ENCODE measurements at regions not wholly inside any gene's neighbourhood (a gene's known extent, or its start where the extent isn't known, plus 50 kb on each side); places are given as distances from the start of the nearest gene placed in this dataset.
"Not testable (repeated sequence)": the region's sequence is repeated elsewhere in the genome, so short reads cannot be mapped to it uniquely, and the experiment has no call there.

DNA sequence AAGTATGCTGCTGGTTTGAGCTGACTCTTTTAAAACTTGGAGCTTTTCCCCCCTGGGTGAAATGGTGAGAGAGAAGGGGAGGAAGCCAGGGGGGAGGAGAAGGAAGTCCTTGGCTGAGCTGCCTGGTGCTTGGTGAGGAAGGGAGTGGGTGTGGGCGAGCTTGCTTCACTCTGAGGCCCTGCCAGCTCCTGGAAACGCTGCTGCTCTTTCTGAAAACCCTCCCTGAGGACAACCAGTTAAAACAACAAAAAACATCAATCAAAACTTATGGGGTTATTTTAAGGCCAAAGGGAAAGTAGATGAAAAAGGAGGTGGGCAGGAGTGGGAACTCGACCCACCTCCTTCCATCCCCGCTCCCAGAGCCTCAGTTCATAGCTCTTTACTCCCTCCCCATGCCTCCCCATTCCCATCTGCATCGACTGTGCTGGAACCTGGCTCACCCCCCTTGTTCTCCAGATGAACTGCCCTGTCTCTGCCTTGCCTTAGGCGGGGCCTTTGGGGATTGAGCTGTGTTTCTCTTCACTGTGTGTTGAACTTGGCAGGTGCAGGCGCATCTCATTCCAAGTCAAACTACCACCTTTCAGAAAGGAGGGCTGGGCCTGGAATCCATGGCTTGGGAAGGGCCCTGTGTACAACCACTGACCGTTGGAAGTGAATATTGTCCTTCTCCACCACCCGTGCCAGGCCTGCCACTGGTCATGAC, 166.1 kb downstream of the ZNF621 start:
- H3K27me3 ChIP-seq: no peaks in the 10 kb centered on the region
- H3K36me3 ChIP-seq: no peaks in the 10 kb centered on the region
- H3K27ac ChIP-seq: peak overlapping the region in 11 of 12 donors; percentile 24 to 79 (median 54)
- H3K4me1 ChIP-seq: peaks cover 0 to 57% (median 36%) of the 10 kb centered on the region in 12 donors
- intact Hi-C loops (cut with DNase I): loop anchor here in 1 of 10 donors (5.0 kb wide), 1 partner anchor 186 kb away; no protein-coding TSS in a partner anchor
- DNase-seq (peak; percentile 68 to 88 (median 77)), ATAC-seq (peak; percentile 79 to 93 (median 89))
- H3K4me3 ChIP-seq: no peak overlapping the region
- no peak for TF ChIP-seq POLR2A (IDR thresholded peaks at IDR 0.05)
- TF ChIP-seq, protein P1, sequence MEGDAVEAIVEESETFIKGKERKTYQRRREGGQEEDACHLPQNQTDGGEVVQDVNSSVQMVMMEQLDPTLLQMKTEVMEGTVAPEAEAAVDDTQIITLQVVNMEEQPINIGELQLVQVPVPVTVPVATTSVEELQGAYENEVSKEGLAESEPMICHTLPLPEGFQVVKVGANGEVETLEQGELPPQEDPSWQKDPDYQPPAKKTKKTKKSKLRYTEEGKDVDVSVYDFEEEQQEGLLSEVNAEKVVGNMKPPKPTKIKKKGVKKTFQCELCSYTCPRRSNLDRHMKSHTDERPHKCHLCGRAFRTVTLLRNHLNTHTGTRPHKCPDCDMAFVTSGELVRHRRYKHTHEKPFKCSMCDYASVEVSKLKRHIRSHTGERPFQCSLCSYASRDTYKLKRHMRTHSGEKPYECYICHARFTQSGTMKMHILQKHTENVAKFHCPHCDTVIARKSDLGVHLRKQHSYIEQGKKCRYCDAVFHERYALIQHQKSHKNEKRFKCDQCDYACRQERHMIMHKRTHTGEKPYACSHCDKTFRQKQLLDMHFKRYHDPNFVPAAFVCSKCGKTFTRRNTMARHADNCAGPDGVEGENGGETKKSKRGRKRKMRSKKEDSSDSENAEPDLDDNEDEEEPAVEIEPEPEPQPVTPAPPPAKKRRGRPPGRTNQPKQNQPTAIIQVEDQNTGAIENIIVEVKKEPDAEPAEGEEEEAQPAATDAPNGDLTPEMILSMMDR (IDR thresholded peaks at IDR 0.05): no peak
- 46 to 67% (median 52%) methylated on average over 9 of the region's 9 CpGs for WGBS, 4 donors
- H3K9me3 ChIP-seq: no peaks in the 10 kb centered on the region

DNA sequence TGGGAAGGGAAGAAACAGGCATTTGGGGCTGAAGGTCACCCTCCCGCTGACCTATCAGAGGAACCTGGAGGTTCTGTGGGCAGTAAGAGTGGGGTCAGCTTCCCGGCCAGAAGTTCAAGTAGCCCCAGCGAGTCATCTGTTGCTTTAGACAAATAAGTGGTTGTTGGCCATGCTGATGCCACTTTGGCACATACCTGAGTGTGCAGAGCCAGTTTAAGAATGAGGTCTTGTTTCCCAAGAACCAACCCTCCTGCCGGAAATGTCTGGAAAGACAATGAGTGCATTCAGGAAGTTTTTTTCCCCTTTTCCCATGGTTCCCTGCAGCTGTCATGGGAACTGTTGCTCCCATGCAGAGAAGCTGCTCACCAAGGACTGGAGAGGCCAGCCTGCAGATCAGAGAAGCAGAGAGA, 166.7 kb downstream of the ZNF621 start:
- WGBS, 4 donors: 66 to 80% (median 77%) methylated on average over 4 of the region's 4 CpGs
- ATAC-seq (peak in 3 of 4 donors; percentile 15 to 49 (median 18)), DNase-seq (peak in 1 of 5 donors; percentile 28)
- TF ChIP-seq, protein P1 (IDR thresholded peaks at IDR 0.05): no peak
- no peaks in the 10 kb centered on the region for H3K36me3 ChIP-seq
- peak overlapping the region in 11 of 12 donors; percentile 24 to 79 (median 54) for H3K27ac ChIP-seq
- no peaks in the 10 kb centered on the region for H3K27me3 ChIP-seq
- peaks cover 0 to 61% (median 39%) of the 10 kb centered on the region in 12 donors for H3K4me1 ChIP-seq
- H3K4me3 ChIP-seq: no peak overlapping the region
- no peaks in the 10 kb centered on the region for H3K9me3 ChIP-seq
- intact Hi-C loops (cut with DNase I): loop anchor here in 1 of 10 donors (5.0 kb wide), 1 partner anchor 186 kb away; no protein-coding TSS in a partner anchor

DNA sequence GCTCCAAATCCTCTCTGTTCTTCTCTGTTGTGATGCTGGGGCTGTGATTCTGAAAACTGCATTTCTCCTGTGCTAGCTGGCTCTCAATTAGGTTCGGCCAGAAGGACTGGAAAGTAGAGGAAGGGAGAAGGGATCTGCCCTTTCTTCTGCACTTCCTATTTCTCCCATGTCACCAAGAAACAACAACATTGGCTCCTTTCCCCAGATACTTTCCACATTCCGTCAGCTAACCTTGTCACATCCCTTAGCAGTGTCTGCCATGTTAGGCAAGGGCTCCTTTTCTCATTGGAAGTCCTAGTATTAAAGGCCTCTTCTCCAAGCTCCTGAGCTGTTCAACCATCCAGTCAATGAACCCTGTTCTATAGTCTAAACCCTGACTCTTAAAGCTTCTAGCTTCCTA, 171.1 kb downstream of the ZNF621 start:
- Histone ChIP-seq H3K36me3 (no peaks in the 10 kb centered on the region), H3K4me1 (peaks cover 0 to 52% (median 34%) of the 10 kb centered on the region in 12 donors), H3K27me3 (no peaks in the 10 kb centered on the region), H3K9me3 (no peaks in the 10 kb centered on the region), H3K4me3 (no peak overlapping the region), H3K27ac (peak overlapping the region in 2 of 12 donors; percentile 3 to 18)
- WGBS, 4 donors: 22 to 59% (median 31%) methylated on average over 2 of the region's 2 CpGs
- TF ChIP-seq, protein P1 (IDR thresholded peaks at IDR 0.05): no peak
- TF ChIP-seq POLR2A (IDR thresholded peaks at IDR 0.05): no peak
- ATAC-seq: peak in 2 of 4 donors; percentile 37 to 65
- intact Hi-C loops (cut with DNase I): no loop called here
- DNase-seq: no peak

DNA sequence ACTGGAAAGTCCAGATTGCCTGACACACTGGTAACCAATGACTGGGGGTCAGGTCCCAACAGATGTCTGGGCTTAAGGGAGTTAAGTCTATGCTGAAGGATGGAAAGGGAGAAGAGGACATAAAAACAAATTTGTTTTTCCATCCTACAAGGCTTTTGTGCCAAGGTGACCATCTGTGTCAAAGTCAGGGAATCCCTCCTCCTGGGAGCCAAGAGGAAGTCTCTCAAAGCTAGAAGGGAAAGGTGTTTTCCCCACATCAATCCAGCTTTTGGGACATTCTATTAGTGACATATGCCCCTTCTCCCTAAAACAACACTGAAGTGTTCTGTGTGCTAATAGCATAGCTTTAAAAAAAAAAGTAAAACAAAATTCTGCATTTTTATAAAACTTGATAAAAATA, 173.9 kb downstream of the ZNF621 start:
- H3K36me3 ChIP-seq; intact Hi-C loops (cut with DNase I); H3K4me3 ChIP-seq; DNase-seq; ATAC-seq; H3K27me3 ChIP-seq; H3K27ac ChIP-seq: not testable (repeated sequence)
- Histone ChIP-seq H3K4me1 (peaks cover 0 to 29% (median 21%) of the 10 kb centered on the region in 12 donors), H3K9me3 (peaks cover 0 to 12% (median 0%) of the 10 kb centered on the region in 12 donors)

Data from heart left ventricle (tissue), 16 donors.